GM18507 (cell line): ENCODE measurements at regions not wholly inside any gene's neighbourhood (a gene's known extent, or its start where the extent isn't known, plus 50 kb on each side); places are given as distances from the start of the nearest gene placed in this dataset.

Source experiments
- DNase-seq: peaks from one replicate; pipeline ENCODE4 v3.0.0; 2011; ENCODE audit warnings: low read depth; ENCODE audit not compliant: insufficient read length; ENCODE audit errors: extremely low spot score
- FAIRE-seq: peaks from 2 replicates; lab custom pipeline; 2011; peaks lifted over from hg19 to GRCh38; lab: Jason Lieb, UNC

GRCh38 chr15:70286113-70286806 is 188.5 kb upstream of the TLE3 start:
- FAIRE-seq (no peak), DNase-seq (no peak)

- FAIRE-seq, result no peak
- DNase-seq, result no peak
Observed at GRCh38 chr15:70284438-70285214, 186.9 kb upstream of the TLE3 start.

- no peak for DNase-seq
- no peak for FAIRE-seq
Observed at GRCh38 chr15:70283511-70283910, 185.8 kb upstream of the TLE3 start.

GRCh38 chr15:70281811-70282307 is 184.1 kb upstream of the TLE3 start:
- DNase-seq (no peak), FAIRE-seq (no peak)

- FAIRE-seq, result no peak
- no peak for DNase-seq
Observed at GRCh38 chr15:70281261-70281810, 183.6 kb upstream of the TLE3 start.

- DNase-seq (no peak), FAIRE-seq (no peak)
Observed at GRCh38 chr15:70280781-70281180, 183.1 kb upstream of the TLE3 start.

GRCh38 chr15:70279096-70279495 is 181.4 kb upstream of the TLE3 start:
- FAIRE-seq, result no peak
- DNase-seq, result no peak

GRCh38 chr15:70278644-70279043 is 180.9 kb upstream of the TLE3 start:
- FAIRE-seq, result no peak
- DNase-seq, result no peak

GRCh38 chr15:70277556-70277955 is 179.8 kb upstream of the TLE3 start:
- no peak for FAIRE-seq
- DNase-seq, result no peak

- FAIRE-seq, result no peak
- no peak for DNase-seq
Observed at GRCh38 chr15:70276401-70276800, 178.7 kb upstream of the TLE3 start.

GRCh38 chr15:70275461-70276138 is 177.9 kb upstream of the TLE3 start:
- FAIRE-seq, result no peak
- no peak for DNase-seq

- DNase-seq (no peak), FAIRE-seq (no peak)
Observed at GRCh38 chr15:70274908-70275307, 177.2 kb upstream of the TLE3 start.

- no peak for FAIRE-seq
- no peak for DNase-seq
Observed at GRCh38 chr15:70274255-70274880, 176.7 kb upstream of the TLE3 start.

- DNase-seq (no peak), FAIRE-seq (no peak)
Observed at GRCh38 chr15:70273808-70274207, 176.1 kb upstream of the TLE3 start.

- FAIRE-seq, result no peak
Observed at GRCh38 chr15:70272565-70273355, 175.0 kb upstream of the TLE3 start.

GRCh38 chr15:70271422-70272088 is 173.8 kb upstream of the TLE3 start:
- FAIRE-seq, result no peak
- DNase-seq, result no peak

More at GRCh38 chr15:70272565-70273355, 175.0 kb upstream of the TLE3 start:
- DNase-seq, result no peak

GRCh38 chr15:70270752-70271111 is 173.0 kb upstream of the TLE3 start:
- DNase-seq (no peak), FAIRE-seq (no peak)

- DNase-seq, result no peak
- no peak for FAIRE-seq
Observed at GRCh38 chr15:70269991-70270751, 172.5 kb upstream of the TLE3 start.
